Gastrocnemius medialis (tissue), 4 donors: ENCODE measurements at regions not wholly inside any gene's neighbourhood (a gene's known extent, or its start where the extent isn't known, plus 50 kb on each side); places are given as distances from the start of the nearest gene placed in this dataset.

Experiments
- ATAC-seq, 2 donors: fragments of 150-250 bp; one replicate each; pipeline ENCODE4 v1.9.1; 2016
- DNase-seq, 2 donors: peaks; one replicate each; pipeline ENCODE4 v3.0.0-alpha.2; 2019
- H3K27ac ChIP-seq, 4 donors: fragments of 200-600 bp; sonication (generic); 1 replicate in 1 of 4; 2 replicates in 3 of 4; pipeline ENCODE4 v1.5.1; 2016 to 2018; ENCODE audit warnings: mild to moderate bottlenecking in 2 of 4, moderate library complexity in 1 of 4
- H3K27me3 ChIP-seq, 3 donors: fragments of 200-600 bp; sonication (generic) in 2 of 3; 1 replicate in 1 of 3; 2 replicates in 2 of 3; pipeline versions ENCODE4 v1.5.1 to v1.6.0; 2016 to 2019; ENCODE audit warnings: mild to moderate bottlenecking in 1 of 3, moderate library complexity in 1 of 3
- H3K36me3 ChIP-seq, 2 donors: fragments of 200-600 bp; sonication (generic) in 1 of 2; one replicate each; pipeline ENCODE4 v1.5.1; 2017 to 2018
- H3K4me1 ChIP-seq, 2 donors: fragments of 200-600 bp; sonication (generic) in 1 of 2; one replicate each; pipeline ENCODE4 v1.5.1; 2016 to 2017; ENCODE audit warnings: mild to moderate bottlenecking in 2 of 2
- H3K4me3 ChIP-seq, 4 donors: fragments of 200-600 bp; sonication (generic) in 3 of 4; 1 replicate in 1 of 4; 2 replicates in 3 of 4; pipeline ENCODE4 v1.5.1; 2016 to 2019; ENCODE audit warnings: mild to moderate bottlenecking in 2 of 4
- H3K9me3 ChIP-seq, 3 donors: fragments of 200-600 bp; sonication (generic) in 2 of 3; 1 replicate in 1 of 3; 2 replicates in 2 of 3; pipeline ENCODE4 v1.5.1; 2016 to 2019
- CTCF ChIP-seq, 5 experiments: fragments of 450-650 bp in 3 of 5; fragments of 200-600 bp in 2 of 5; sonication (generic) in 2 of 5; IDR thresholded peaks in 4 of 5; conservative IDR thresholded peaks in 1 of 5; 1 replicate in 4 of 5; 2 replicates in 1 of 5; pipeline ENCODE4 v1.5.1; 2016 to 2019; ENCODE audit warnings: antibody characterized with exemption in 5 of 5, mild to moderate bottlenecking in 3 of 5, moderate library complexity in 3 of 5
- POLR2A ChIP-seq, 2 donors: fragments of 450-650 bp; IDR thresholded peaks; one replicate each; pipeline ENCODE4 v1.6.1; 2017; ENCODE audit warnings: antibody characterized with exemption in 2 of 2, mild to moderate bottlenecking in 2 of 2, moderate library complexity in 2 of 2
- in situ Hi-C, 4 donors: fragments of 200-750 bp; cut with MboI; loops; one replicate each; pipeline versions ENCODE4 v1.15.0 to v1.8.0; 2017; ENCODE audit warnings: low sequenced_read_pairs in 4 of 4
- intact Hi-C: fragments of 100-400 bp; cut with DNase I; formaldehyde crosslinking; loops from one replicate; pipeline ENCODE4 v1.15.1; 2023; ENCODE audit warnings: low total_unique reads

GRCh38 chrX:113558576-113558975 is 717.9 kb upstream of the AMOT start:
- ATAC-seq = no peak
- Histone ChIP-seq H3K27me3 (no peaks in the 10 kb centered on the region), H3K27ac (no peak overlapping the region), H3K9me3 (no peaks in the 10 kb centered on the region), H3K4me1 (no peaks in the 10 kb centered on the region), H3K36me3 (no peaks in the 10 kb centered on the region), H3K4me3 (no peak overlapping the region)
- TF ChIP-seq CTCF (IDR thresholded peaks at IDR 0.05 in 4 of 5, conservative IDR thresholded peaks at IDR 0.05 in 1 of 5) = no peak
- TF ChIP-seq POLR2A (IDR thresholded peaks at IDR 0.05) = no peak
- no peak for DNase-seq
- intact Hi-C loops = no loop called here
- in situ Hi-C loops = no loop called here

- no peak overlapping the region for H3K27ac ChIP-seq
- no peaks in the 10 kb centered on the region for H3K27me3 ChIP-seq
- no peaks in the 10 kb centered on the region for H3K4me1 ChIP-seq
- H3K36me3 ChIP-seq = no peaks in the 10 kb centered on the region
- H3K4me3 ChIP-seq = no peak overlapping the region
- intact Hi-C loops (no loop called here), in situ Hi-C loops (no loop called here)
- TF ChIP-seq CTCF (IDR thresholded peaks at IDR 0.05 in 4 of 5, conservative IDR thresholded peaks at IDR 0.05 in 1 of 5) (no peak), POLR2A (IDR thresholded peaks at IDR 0.05) (no peak)
- ATAC-seq (no peak), DNase-seq (no peak)
- H3K9me3 ChIP-seq = no peaks in the 10 kb centered on the region
Observed at GRCh38 chrX:113551919-113552318, 711.3 kb upstream of the AMOT start.

GRCh38 chrX:113548308-113549015 is 707.8 kb upstream of the AMOT start:
- Histone ChIP-seq H3K4me3 (no peak overlapping the region), H3K4me1 (no peaks in the 10 kb centered on the region), H3K27me3 (no peaks in the 10 kb centered on the region), H3K9me3 (no peaks in the 10 kb centered on the region), H3K27ac (no peak overlapping the region), H3K36me3 (no peaks in the 10 kb centered on the region)
- no peak for TF ChIP-seq CTCF (IDR thresholded peaks at IDR 0.05 in 4 of 5, conservative IDR thresholded peaks at IDR 0.05 in 1 of 5)
- no peak for TF ChIP-seq POLR2A (IDR thresholded peaks at IDR 0.05)
- in situ Hi-C loops (no loop called here), intact Hi-C loops (no loop called here)
- no peak for DNase-seq
- no peak for ATAC-seq

GRCh38 chrX:113545040-113545439 is 704.4 kb upstream of the AMOT start:
- no peak overlapping the region for H3K4me3 ChIP-seq
- H3K4me1 ChIP-seq = no peaks in the 10 kb centered on the region
- H3K9me3 ChIP-seq = no peaks in the 10 kb centered on the region
- intact Hi-C loops = no loop called here
- H3K36me3 ChIP-seq = no peaks in the 10 kb centered on the region
- TF ChIP-seq CTCF (IDR thresholded peaks at IDR 0.05 in 4 of 5, conservative IDR thresholded peaks at IDR 0.05 in 1 of 5) (no peak), POLR2A (IDR thresholded peaks at IDR 0.05) (no peak)
- ATAC-seq = no peak
- no peaks in the 10 kb centered on the region for H3K27me3 ChIP-seq
- in situ Hi-C loops = no loop called here
- H3K27ac ChIP-seq = no peak overlapping the region
- DNase-seq = no peak
